ENCODE measurements at regions not wholly inside any gene's neighbourhood (a gene's known extent, or its start where the extent isn't known, plus 50 kb on each side); places are given as distances from the start of the nearest gene placed in this dataset.

DNA sequence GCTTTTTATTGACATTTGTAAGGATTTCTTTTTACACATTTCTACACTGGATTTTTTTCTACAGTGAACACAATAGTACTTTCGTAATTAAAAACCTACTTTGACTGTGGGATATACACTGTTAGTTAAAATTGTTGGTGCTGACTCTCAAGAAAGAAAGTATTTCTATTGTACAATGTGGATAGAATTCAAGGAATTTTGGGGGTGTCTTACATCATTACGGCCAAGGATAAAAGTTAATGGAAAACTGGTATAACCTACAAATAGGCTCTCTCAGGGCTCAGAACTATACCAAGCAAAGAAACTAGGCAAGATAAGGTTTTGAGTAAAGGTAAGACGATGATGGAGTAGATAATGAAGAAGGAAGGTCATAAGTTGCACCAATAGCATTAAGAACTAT is 198.4 kb upstream of the PARD3B start:
- WGBS, 4 donors, result 83 to 91% (median 84%) methylated on average over 3 of the region's 3 CpGs
- intact Hi-C loops (cut with DNase I), result no loop called here
- Histone ChIP-seq H3K36me3 (replicated peaks in 1 of 2) (no peaks in the 10 kb centered on the region), H3K27ac (no peak overlapping the region), H3K27me3 (no peaks in the 10 kb centered on the region), H3K4me1 (replicated peaks in 1 of 2) (no peaks in the 10 kb centered on the region), H3K4me3 (no peak overlapping the region), H3K9me3 (replicated peaks in 1 of 3) (no peaks in the 10 kb centered on the region)
- DNase-seq, result no peak
- TF ChIP-seq CTCF (IDR thresholded peaks at IDR 0.05) (no peak), POLR2A (IDR thresholded peaks at IDR 0.05) (no peak)

DNA sequence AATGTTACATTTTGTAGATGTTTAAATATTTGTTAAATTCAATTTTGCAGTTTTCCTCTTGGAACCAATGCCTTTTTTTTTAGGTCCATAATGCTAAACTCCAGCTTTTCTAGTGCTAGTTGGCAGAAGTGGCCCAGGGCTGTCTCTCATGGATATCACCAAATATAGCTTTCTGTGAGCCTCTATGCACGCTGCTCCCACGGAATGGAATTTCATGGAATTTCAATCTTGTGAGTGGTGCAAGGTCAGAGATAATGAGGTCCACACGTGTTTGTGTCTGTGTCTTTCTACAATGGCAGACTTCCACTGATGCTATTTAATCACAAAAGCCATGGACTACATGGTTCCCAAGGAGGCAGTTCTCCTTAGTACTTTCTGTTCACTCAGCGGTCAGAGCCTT is 191.5 kb upstream of the PARD3B start:
- no peak for TF ChIP-seq POLR2A (IDR thresholded peaks at IDR 0.05)
- TF ChIP-seq CTCF (IDR thresholded peaks at IDR 0.05), result no peak
- Histone ChIP-seq H3K27me3 (no peaks in the 10 kb centered on the region), H3K27ac (no peak overlapping the region), H3K4me1 (replicated peaks in 1 of 2) (no peaks in the 10 kb centered on the region), H3K4me3 (no peak overlapping the region), H3K36me3 (replicated peaks in 1 of 2) (no peaks in the 10 kb centered on the region), H3K9me3 (replicated peaks in 1 of 3) (no peaks in the 10 kb centered on the region)
- 55 to 75% (median 69%) methylated on average over 4 of the region's 4 CpGs for WGBS, 4 donors
- no peak for DNase-seq
- intact Hi-C loops (cut with DNase I), result no loop called here

GRCh38 chr2:204354442-204354856 is 190.8 kb upstream of the PARD3B start:
- Histone ChIP-seq H3K4me1 (replicated peaks in 1 of 2) (no peaks in the 10 kb centered on the region), H3K4me3 (no peak overlapping the region), H3K27ac (no peak overlapping the region), H3K27me3 (no peaks in the 10 kb centered on the region), H3K9me3 (replicated peaks in 1 of 3) (no peaks in the 10 kb centered on the region), H3K36me3 (replicated peaks in 1 of 2) (no peaks in the 10 kb centered on the region)
- intact Hi-C loops (cut with DNase I), result no loop called here
- WGBS, 4 donors, result 83 to 89% (median 87%) methylated on average over 2 of the region's 2 CpGs
- no peak for TF ChIP-seq POLR2A (IDR thresholded peaks at IDR 0.05)
- DNase-seq, result no peak

- no peak overlapping the region for H3K4me3 ChIP-seq
- H3K4me1 ChIP-seq (replicated peaks in 1 of 2), result no peaks in the 10 kb centered on the region
- no peaks in the 10 kb centered on the region for H3K9me3 ChIP-seq (replicated peaks in 1 of 3)
- TF ChIP-seq POLR2A (IDR thresholded peaks at IDR 0.05), result no peak
- no peak for TF ChIP-seq CTCF (IDR thresholded peaks at IDR 0.05)
- no peaks in the 10 kb centered on the region for H3K27me3 ChIP-seq
- no peak for DNase-seq
- WGBS, 4 donors, result 59 to 77% (median 70%) methylated on average over 1 of the region's 1 CpG
- no peaks in the 10 kb centered on the region for H3K36me3 ChIP-seq (replicated peaks in 1 of 2)
- intact Hi-C loops (cut with DNase I), result no loop called here
- no peak overlapping the region for H3K27ac ChIP-seq
These were observed 189.6 kb upstream of the PARD3B start for GRCh38 chr2:204355688-204356087.

GRCh38 chr2:204356151-204356641 is 189.1 kb upstream of the PARD3B start:
- Histone ChIP-seq H3K36me3 (replicated peaks in 1 of 2) (no peaks in the 10 kb centered on the region), H3K4me1 (replicated peaks in 1 of 2) (no peaks in the 10 kb centered on the region), H3K4me3 (no peak overlapping the region), H3K9me3 (replicated peaks in 1 of 3) (no peaks in the 10 kb centered on the region), H3K27me3 (no peaks in the 10 kb centered on the region), H3K27ac (no peak overlapping the region)
- no peak for DNase-seq
- intact Hi-C loops (cut with DNase I), result no loop called here
- TF ChIP-seq CTCF (IDR thresholded peaks at IDR 0.05), result no peak
- TF ChIP-seq POLR2A (IDR thresholded peaks at IDR 0.05), result no peak
- WGBS, 4 donors, result 55 to 74% (median 66%) methylated on average over 4 of the region's 4 CpGs
